NCI-H2227 (cell line): ENCODE measurements at regions not wholly inside any gene's neighbourhood (a gene's known extent, or its start where the extent isn't known, plus 50 kb on each side); places are given as distances from the start of the nearest gene placed in this dataset.

Source experiments
- DNase-seq: peaks from one replicate; lab custom pipeline; 2025; ENCODE audit not compliant: unreplicated experiment; lab: John Stamatoyannopoulos, UW

- no peak for DNase-seq
Measured at GRCh38 chr4:85391071-85391470, 83.9 kb upstream of the ARHGAP24 start.

- no peak for DNase-seq
Measured at GRCh38 chr4:85391589-85392410, 83.2 kb upstream of the ARHGAP24 start.

GRCh38 chr4:85393201-85393600 is 81.7 kb upstream of the ARHGAP24 start:
- DNase-seq: no peak

- DNase-seq: no peak
Measured at GRCh38 chr4:85398276-85398675, 76.7 kb upstream of the ARHGAP24 start.

GRCh38 chr4:85399270-85399669 is 75.7 kb upstream of the ARHGAP24 start:
- no peak for DNase-seq

GRCh38 chr4:85402371-85402770 is 72.6 kb upstream of the ARHGAP24 start:
- no peak for DNase-seq

- DNase-seq: no peak
Measured at GRCh38 chr4:85406185-85406584, 68.8 kb upstream of the ARHGAP24 start.

- DNase-seq: no peak
Measured at GRCh38 chr4:85407546-85407945, 67.4 kb upstream of the ARHGAP24 start.

- no peak for DNase-seq
Measured at GRCh38 chr4:85408301-85408700, 66.6 kb upstream of the ARHGAP24 start.

- DNase-seq: no peak
Measured at GRCh38 chr4:85409251-85409650, 65.7 kb upstream of the ARHGAP24 start.

GRCh38 chr4:85411386-85411785 is 63.6 kb upstream of the ARHGAP24 start:
- no peak for DNase-seq

GRCh38 chr4:85414972-85415371 is 60.0 kb upstream of the ARHGAP24 start:
- no peak for DNase-seq

GRCh38 chr4:85416094-85416493 is 58.9 kb upstream of the ARHGAP24 start:
- DNase-seq: no peak

GRCh38 chr4:85419103-85419502 is 55.8 kb upstream of the ARHGAP24 start:
- no peak for DNase-seq

- no peak for DNase-seq
Measured at GRCh38 chr4:85420831-85421230, 54.1 kb upstream of the ARHGAP24 start.

- DNase-seq: no peak
Measured at GRCh38 chr4:85423431-85423830, 51.5 kb upstream of the ARHGAP24 start.
